H1 (cell line): ENCODE measurements at regions not wholly inside any gene's neighbourhood (a gene's known extent, or its start where the extent isn't known, plus 50 kb on each side); places are given as distances from the start of the nearest gene placed in this dataset.
"Not testable (repeated sequence)": the region's sequence is repeated elsewhere in the genome, so short reads cannot be mapped to it uniquely, and the experiment has no call there.

Experiments used
- CTCF ChIA-PET: fragments of 300-600 bp; sonication (Branson Sonifier 250); formaldehyde crosslinking; loops from one replicate; lab custom pipeline; 2021; ENCODE audit not compliant: partially characterized antibody; lab: Charles Lee
- POLR2A ChIA-PET: fragments of 300-600 bp; sonication (Branson Sonifier 250); formaldehyde crosslinking; loops from one replicate; lab custom pipeline; 2021; ENCODE audit warnings: inconsistent platforms; ENCODE audit not compliant: partially characterized antibody; lab: Charles Lee
- DNase-seq, 2 experiments: peaks; one replicate each; pipeline versions ENCODE4 v3.0.0 to v3.0.0-alpha.2; 2010 to 2022; ENCODE audit warnings: low spot score in 2 of 2, low read depth in 1 of 2, mixed read lengths in 1 of 2
- FAIRE-seq: peaks from 2 replicates; lab custom pipeline; 2011; peaks lifted over from hg19 to GRCh38; lab: Jason Lieb, UNC
- H2AFZ ChIP-seq: 2 replicates; pipeline ENCODE4 v1.8.1; 2012; ENCODE audit warnings: low read length, inconsistent platforms
- H2AK5ac ChIP-seq: 2 replicates; pipeline ENCODE4 v1.6.1; 2013; ENCODE audit warnings: low read depth, low read length
- H2BK120ac ChIP-seq: replicated peaks from 2 replicates; pipeline ENCODE3; 2013; ENCODE audit warnings: low read depth, low read length, inconsistent platforms
- H2BK12ac ChIP-seq: 2 replicates; pipeline ENCODE4 v1.6.1; 2013; ENCODE audit warnings: low read depth, low read length
- H2BK15ac ChIP-seq: 2 replicates; pipeline ENCODE4 v1.6.1; 2013; ENCODE audit warnings: low read length
- H2BK20ac ChIP-seq: 2 replicates; pipeline ENCODE4 v1.6.1; 2013; ENCODE audit warnings: low read length
- H2BK5ac ChIP-seq: 2 replicates; pipeline ENCODE4 v1.6.1; 2013; ENCODE audit warnings: low read depth, low read length
- H3K14ac ChIP-seq: 2 replicates; pipeline ENCODE4 v1.6.1; 2013; ENCODE audit warnings: inconsistent platforms; ENCODE audit not compliant: insufficient read length
- H3K18ac ChIP-seq: 2 replicates; pipeline ENCODE4 v1.6.1; 2013; ENCODE audit warnings: low read length; ENCODE audit errors: extremely low read depth
- H3K23ac ChIP-seq: 2 replicates; pipeline ENCODE4 v1.6.1; 2013; ENCODE audit warnings: inconsistent platforms; ENCODE audit not compliant: insufficient read length
- H3K23me2 ChIP-seq: 2 replicates; pipeline ENCODE4 v1.6.1; 2013; ENCODE audit warnings: low read depth, low read length
- H3K27ac ChIP-seq: 2 replicates; pipeline ENCODE4 v1.6.1; 2011; ENCODE audit warnings: low read depth, low read length, inconsistent platforms
- H3K27me3 ChIP-seq, 4 experiments: replicated peaks in 1 of 4; 1 replicate in 1 of 4; 2 replicates in 3 of 4; pipeline versions ENCODE4 v1.6.1 to v1.8.1; 2011 to 2013; ENCODE audit warnings: low read length in 3 of 4, mild to moderate bottlenecking in 3 of 4, inconsistent platforms in 2 of 4, mixed read lengths in 2 of 4, moderate library complexity in 1 of 4; ENCODE audit not compliant: control insufficient read depth in 3 of 4, insufficient read depth in 3 of 4; ENCODE audit errors: extremely low read depth in 1 of 4
- H3K36me3 ChIP-seq, 4 experiments: 2 replicates each; pipeline versions ENCODE4 v1.6.1 to v1.8.1; 2011 to 2013; ENCODE audit warnings: mild to moderate bottlenecking in 4 of 4, low read length in 3 of 4, moderate library complexity in 2 of 4, control low read depth in 1 of 4, inconsistent platforms in 1 of 4; ENCODE audit not compliant: insufficient read depth in 4 of 4, control insufficient read depth in 2 of 4
- H3K4ac ChIP-seq: replicated peaks from 2 replicates; pipeline ENCODE3; 2013; ENCODE audit warnings: low read length, low read depth, mixed read lengths, inconsistent platforms; ENCODE audit not compliant: insufficient read length
- H3K4me1 ChIP-seq, 4 experiments: replicated peaks in 1 of 4; 1 replicate in 1 of 4; 2 replicates in 3 of 4; pipeline versions ENCODE4 v1.6.1 to v1.8.1; 2011 to 2013; ENCODE audit warnings: low read length in 3 of 4, inconsistent platforms in 2 of 4, mixed read lengths in 1 of 4; ENCODE audit not compliant: insufficient read depth in 4 of 4, control insufficient read depth in 3 of 4
- H3K4me2 ChIP-seq, 2 experiments: 2 replicates each; pipeline versions ENCODE4 v1.6.1 to v1.8.1; 2011 to 2013; ENCODE audit warnings: low read depth in 2 of 2, low read length in 2 of 2, control low read depth in 1 of 2, inconsistent platforms in 1 of 2, mild to moderate bottlenecking in 1 of 2; ENCODE audit not compliant: insufficient read depth in 1 of 2
- H3K4me3 ChIP-seq, 4 experiments: fragments of 200-600, 300-600 bp in 1 of 4; sonication (generic), shearing (Covaris generic), sonication (Bioruptor Twin) in 1 of 4; 2 replicates each; pipeline versions ENCODE4 v1.5.1 to v1.8.1; 2011 to 2016; ENCODE audit warnings: low read length in 4 of 4, low read depth in 3 of 4, control low read depth in 2 of 4, inconsistent platforms in 2 of 4, mild to moderate bottlenecking in 2 of 4, mixed read lengths in 1 of 4, moderate library complexity in 1 of 4; ENCODE audit not compliant: insufficient read depth in 2 of 4; ENCODE audit errors: extremely low read depth in 1 of 4
- H3K56ac ChIP-seq: replicated peaks from 2 replicates; pipeline ENCODE3; 2013; ENCODE audit warnings: low read depth, mild to moderate bottlenecking, mixed read lengths, low read length, inconsistent platforms; ENCODE audit not compliant: insufficient read length
- H3K79me1 ChIP-seq: 2 replicates; pipeline ENCODE4 v1.6.1; 2013; ENCODE audit warnings: low read depth, low read length, control low read depth
- H3K79me2 ChIP-seq, 2 experiments: 2 replicates each; pipeline versions ENCODE4 v1.6.1 to v1.8.1; 2012 to 2013; ENCODE audit warnings: low read length in 2 of 2, mild to moderate bottlenecking in 2 of 2, inconsistent platforms in 1 of 2; ENCODE audit not compliant: insufficient read depth in 2 of 2, control insufficient read depth in 1 of 2
- H3K9ac ChIP-seq, 4 experiments: replicated peaks in 1 of 4; 1 replicate in 1 of 4; 2 replicates in 3 of 4; pipeline versions ENCODE4 v1.6.1 to v1.8.1; 2011 to 2013; ENCODE audit warnings: low read depth in 3 of 4, low read length in 3 of 4, control low read depth in 2 of 4, mild to moderate bottlenecking in 2 of 4, moderate library complexity in 2 of 4, inconsistent platforms in 1 of 4; ENCODE audit errors: extremely low read depth in 1 of 4
- H3K9me3 ChIP-seq, 2 experiments: 2 replicates each; pipeline versions ENCODE4 v1.6.1 to v1.8.1; 2012 to 2013; ENCODE audit warnings: mild to moderate bottlenecking in 2 of 2, moderate library complexity in 2 of 2, control low read depth in 1 of 2, inconsistent platforms in 1 of 2, low read depth in 1 of 2, low read length in 1 of 2, mixed read lengths in 1 of 2; ENCODE audit not compliant: insufficient read depth in 2 of 2
- H4K20me1 ChIP-seq, 2 experiments: replicated peaks in 1 of 2; 2 replicates each; pipeline versions ENCODE3 to v1.8.1; 2011 to 2013; ENCODE audit warnings: inconsistent platforms in 2 of 2, low read length in 2 of 2, mild to moderate bottlenecking in 1 of 2; ENCODE audit not compliant: insufficient read depth in 2 of 2, control insufficient read depth in 1 of 2
- H4K5ac ChIP-seq: 2 replicates; pipeline ENCODE4 v1.6.1; 2013; ENCODE audit warnings: low read length, low read depth, mixed read lengths, inconsistent platforms; ENCODE audit not compliant: insufficient read length
- H4K8ac ChIP-seq: 2 replicates; pipeline ENCODE4 v1.8.0; 2013; ENCODE audit warnings: mild to moderate bottlenecking, moderate library complexity, low read length, inconsistent platforms; ENCODE audit not compliant: insufficient read depth; ENCODE audit errors: extremely low read depth
- H4K91ac ChIP-seq: replicated peaks from 2 replicates; pipeline ENCODE3; 2013; ENCODE audit warnings: low read length, mixed read lengths, inconsistent platforms; ENCODE audit not compliant: insufficient read length
- CTCF ChIP-seq, 3 experiments: IDR thresholded peaks; 1 replicate in 2 of 3; 2 replicates in 1 of 3; pipeline versions ENCODE4 v1.5.1 to v1.6.1; 2011; ENCODE audit warnings: low read length in 3 of 3, mild to moderate bottlenecking in 3 of 3, inconsistent platforms in 2 of 3, low read depth in 1 of 3, moderate library complexity in 1 of 3; ENCODE audit not compliant: insufficient read depth in 1 of 3; ENCODE audit errors: control extremely low read depth in 1 of 3
- RAD21 ChIP-seq, 2 experiments: IDR thresholded peaks in 1 of 2; conservative IDR thresholded peaks in 1 of 2; 2 replicates each; pipeline ENCODE4 v1.6.1; 2011; ENCODE audit warnings: low read depth in 2 of 2, low read length in 2 of 2, improper control_type of control experiment in 1 of 2, inconsistent platforms in 1 of 2, mild to moderate bottlenecking in 1 of 2, moderate library complexity in 1 of 2
- WGBS, 2 experiments: shearing (Covaris generic) in 1 of 2; methylation state at CpG; one replicate each; pipeline versions ENCODE4 v1.1.6 to v1.1.7; 2013 to 2015; ENCODE audit warnings: low lambda C conversion rate in 2 of 2, mixed read lengths in 2 of 2, inconsistent platforms in 1 of 2, low coverage in 1 of 2, missing lambda C conversion rate in 1 of 2; ENCODE audit not compliant: insufficient replicate concordance in 2 of 2, insufficient coverage in 1 of 2, insufficient read length in 1 of 2; ENCODE audit errors: extremely low coverage in 1 of 2, missing lambda C conversion rate in 1 of 2; 5-methylcytosine and 5-hydroxymethylcytosine counted together

GRCh38 chr17:15849054-15849453 is 95.9 kb upstream of the ADORA2B start:
- H3K23ac ChIP-seq, H3K4me1 ChIP-seq, H2AK5ac ChIP-seq, H2BK20ac ChIP-seq, POLR2A ChIA-PET, H2AFZ ChIP-seq, H4K5ac ChIP-seq, H4K20me1 ChIP-seq, H3K27me3 ChIP-seq, H4K91ac ChIP-seq, H3K14ac ChIP-seq, H3K18ac ChIP-seq, H4K8ac ChIP-seq, H3K4me2 ChIP-seq, H2BK5ac ChIP-seq, H3K36me3 ChIP-seq, H3K56ac ChIP-seq, H3K23me2 ChIP-seq, H3K27ac ChIP-seq, H3K4ac ChIP-seq, H2BK120ac ChIP-seq, H3K79me1 ChIP-seq, H3K9me3 ChIP-seq, H3K4me3 ChIP-seq, H2BK15ac ChIP-seq, CTCF ChIA-PET, H3K79me2 ChIP-seq, H2BK12ac ChIP-seq, H3K9ac ChIP-seq: not testable (repeated sequence)
- DNase-seq (peak; percentile 15 to 55), FAIRE-seq (peak; percentile 65)
- TF ChIP-seq CTCF (IDR thresholded peaks at IDR 0.05; ENCODE audit: control extremely low read depth in 1 of 3, insufficient read depth in 1 of 3, low read depth in 1 of 3, low read length in 3 of 3) (peak; percentile 54 to 70 (median 57)), RAD21 (IDR thresholded peaks at IDR 0.05 in 1 of 2, conservative IDR thresholded peaks at IDR 0.05 in 1 of 2; ENCODE audit: low read depth in 2 of 2, low read length in 2 of 2) (peak; percentile 70 to 72)
- WGBS, 2 experiments = 32% methylated on average over 6 of the region's 6 CpGs; no CpG with 5 or more reads in 1 of the 2 experiments
